ENCODE measurements at regions not wholly inside any gene's neighbourhood (a gene's known extent, or its start where the extent isn't known, plus 50 kb on each side); places are given as distances from the start of the nearest gene placed in this dataset.

DNA sequence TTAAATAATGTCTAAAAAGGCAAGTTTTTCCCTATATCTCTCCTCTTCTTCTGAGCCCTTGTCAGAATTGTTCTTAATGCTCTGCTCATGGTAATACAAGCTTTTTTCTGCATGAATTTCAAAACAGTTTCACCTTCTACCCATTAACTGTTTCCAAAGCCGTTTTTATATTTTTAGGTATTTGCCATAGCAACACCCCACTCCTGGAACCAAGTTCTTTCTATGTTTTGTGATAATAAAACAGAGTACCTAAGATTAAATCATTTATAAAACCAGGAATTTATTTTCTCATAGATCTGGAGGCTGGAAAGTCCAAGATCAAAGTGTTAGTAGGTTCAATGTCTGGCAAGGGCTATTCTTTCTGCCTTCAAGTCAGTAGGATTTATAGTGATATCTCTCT lies 497.4 kb downstream of the ETS1 start:
- DNase-seq = no peak

DNA sequence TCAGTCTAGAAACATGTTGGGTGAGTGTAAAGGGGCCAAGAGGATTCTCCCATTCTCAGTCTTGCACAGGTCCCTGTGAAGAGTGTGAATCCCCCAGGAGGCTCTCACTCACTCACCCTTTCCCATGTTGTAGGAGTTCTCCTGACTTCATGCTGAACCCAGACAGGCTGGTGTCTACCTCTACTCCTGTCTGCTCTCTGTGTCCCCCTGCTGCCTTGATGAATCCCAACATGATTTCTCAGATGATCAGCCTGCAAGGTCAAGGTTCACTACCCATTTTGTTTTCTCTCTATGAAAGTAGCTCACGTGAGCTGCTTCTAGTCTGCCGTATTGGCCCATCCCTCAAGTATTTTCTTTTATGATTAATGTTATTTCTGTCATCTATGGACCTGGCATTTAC lies 500.6 kb downstream of the ETS1 start:
- no peak for DNase-seq

DNA sequence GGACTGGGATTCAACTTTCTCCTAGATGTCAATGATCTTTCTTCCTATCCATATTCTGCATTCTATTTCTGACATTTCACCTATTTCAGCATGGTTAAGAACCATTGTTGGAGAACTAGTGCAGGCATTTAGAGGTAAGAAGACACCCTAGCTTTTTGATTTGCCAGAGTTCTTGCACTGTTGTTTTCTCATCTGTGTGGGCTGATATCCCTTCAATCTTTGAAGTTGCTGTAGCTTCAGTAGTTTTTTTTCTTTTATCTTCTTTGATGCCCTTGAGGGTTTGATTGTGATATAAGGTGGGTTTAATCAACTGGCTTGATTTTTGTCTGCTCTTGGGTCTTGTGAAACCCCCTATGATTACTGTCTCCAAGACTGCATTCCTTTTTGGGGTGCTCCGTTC lies 502.1 kb downstream of the ETS1 start:
- no peak for DNase-seq

DNA sequence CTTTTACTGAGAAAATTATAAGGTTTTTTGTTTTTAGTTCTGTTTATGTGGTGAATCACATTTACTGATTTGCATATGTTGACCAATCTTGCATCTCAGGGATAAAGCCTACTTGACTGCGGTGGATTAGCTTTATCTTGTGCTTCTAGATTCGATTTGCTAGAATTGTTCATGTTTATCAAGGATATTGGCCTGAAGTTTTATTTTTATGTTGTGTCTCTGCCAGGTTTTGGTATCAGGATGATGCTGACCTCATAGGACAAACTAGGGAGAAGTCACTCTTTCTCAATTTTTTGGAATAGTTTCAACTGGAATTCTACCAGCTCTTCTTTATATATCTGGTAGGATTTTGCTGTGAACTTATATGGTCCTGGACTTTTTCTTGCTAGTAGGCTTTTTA lies 504.8 kb downstream of the ETS1 start:
- DNase-seq = no peak

DNA sequence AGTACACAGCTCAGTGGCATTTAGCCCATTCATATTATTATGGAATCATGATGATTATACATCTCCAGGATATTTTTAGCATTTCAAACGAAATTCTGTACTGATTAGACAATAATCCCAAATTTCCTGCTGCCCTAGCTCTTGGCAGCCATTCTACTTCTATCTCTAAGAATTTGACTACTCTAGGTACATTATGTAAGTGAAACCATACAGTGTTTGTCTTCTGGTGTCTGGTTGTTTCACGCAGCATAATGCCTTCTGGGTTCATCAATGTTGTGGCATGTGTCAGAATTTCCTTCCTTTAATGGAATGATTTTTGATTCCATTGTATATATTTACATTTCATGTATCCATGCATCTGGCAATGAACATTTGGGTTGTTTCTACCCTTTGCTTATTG lies 517.7 kb downstream of the ETS1 start:
- no peak for DNase-seq

DNA sequence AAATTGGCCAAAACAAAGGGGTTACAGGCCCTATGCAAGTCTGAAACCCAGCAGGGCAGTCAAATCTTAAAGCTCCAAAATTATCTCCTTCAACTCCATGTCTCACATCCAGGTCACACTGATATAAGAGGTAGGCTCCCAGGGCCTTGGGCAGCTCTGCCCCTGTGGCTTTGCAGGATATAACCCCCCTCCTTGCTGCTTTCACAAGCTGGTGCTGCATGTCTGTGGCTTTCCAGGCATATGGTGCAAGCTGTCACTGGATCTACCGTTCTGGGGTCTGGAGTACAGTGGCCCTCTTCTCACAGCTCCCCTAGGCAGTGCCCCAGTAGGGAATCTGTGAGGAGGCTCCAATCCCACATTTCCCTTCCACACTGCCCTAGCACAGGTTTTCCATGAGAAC lies 519.6 kb downstream of the ETS1 start:
- DNase-seq = no peak

DNA sequence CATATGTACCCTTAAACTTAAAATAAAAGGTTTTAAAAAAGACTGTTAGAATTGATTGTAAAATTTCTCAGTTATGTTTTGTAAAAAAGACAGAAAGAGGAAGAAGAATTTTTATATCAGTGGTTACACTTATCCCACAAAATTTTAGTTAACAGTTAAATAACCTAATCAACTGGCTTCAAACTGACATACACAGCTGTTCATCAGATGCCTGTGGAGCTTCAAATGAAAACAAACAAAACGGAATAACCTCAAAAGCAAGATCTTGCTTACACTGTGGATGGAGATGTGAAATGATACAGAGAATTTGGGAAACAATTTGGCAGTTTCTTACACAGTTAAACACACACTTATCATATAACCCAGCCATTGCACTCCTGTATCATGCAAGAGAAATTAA lies 521.0 kb downstream of the ETS1 start:
- no peak for DNase-seq

DNA sequence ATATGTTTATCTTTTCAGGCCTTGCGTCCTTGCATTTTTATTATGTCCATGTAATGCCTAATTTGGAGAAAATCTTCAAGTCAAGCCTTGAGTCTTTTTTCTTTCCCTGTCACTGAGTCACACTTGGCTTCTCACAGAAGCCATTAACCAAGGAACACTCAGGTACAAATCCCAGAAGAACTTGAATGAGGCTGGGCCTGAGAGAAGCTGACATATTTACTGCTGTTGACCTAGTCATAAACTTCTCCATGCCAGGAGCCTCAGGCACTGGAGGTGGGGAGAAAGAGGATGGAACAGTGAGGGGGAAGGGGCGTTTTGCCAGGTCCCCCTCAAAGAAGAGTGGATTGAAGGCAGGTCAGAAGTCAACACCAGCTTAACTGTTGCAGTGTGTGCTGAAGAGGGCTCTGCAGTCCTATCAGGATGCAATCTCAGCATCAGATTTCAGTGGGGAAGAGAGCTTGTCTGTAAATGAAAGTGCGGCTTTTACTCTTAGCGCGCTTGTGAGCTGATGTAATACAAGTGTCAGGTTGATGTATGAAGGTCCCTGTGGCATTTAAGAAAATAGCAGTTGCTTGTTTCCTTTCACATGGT lies 526.0 kb downstream of the ETS1 start:
- peak; percentile 82 for DNase-seq

DNA sequence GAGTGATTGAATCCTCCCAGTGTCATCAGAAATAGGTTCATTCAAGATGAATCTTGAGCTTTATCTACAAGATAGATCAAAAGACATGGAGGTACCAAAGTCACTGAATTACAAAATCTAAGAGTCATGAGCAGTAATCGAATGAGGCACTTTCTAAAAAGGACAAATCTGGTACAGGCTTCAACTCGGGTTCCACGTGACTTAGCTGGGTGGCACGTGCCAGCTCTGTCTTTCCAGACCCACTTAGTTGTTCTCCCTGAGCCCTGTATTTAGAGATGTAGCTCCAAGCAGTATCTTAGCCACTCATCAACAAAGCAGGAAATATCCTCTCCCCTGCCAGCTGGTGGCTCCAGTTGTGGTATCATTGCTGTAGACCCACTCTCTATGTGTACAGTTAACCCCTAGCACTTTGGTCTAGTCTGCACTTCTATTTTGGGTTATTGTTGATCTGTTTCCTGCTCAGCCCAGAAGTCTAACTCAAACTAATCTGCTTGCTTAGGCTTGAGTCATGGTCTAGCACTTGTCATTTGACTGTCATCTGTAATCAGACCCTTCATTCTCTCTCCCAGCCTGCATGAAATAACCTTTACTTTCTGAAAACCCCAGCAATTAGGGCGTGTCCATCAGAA lies 528.7 kb downstream of the ETS1 start:
- no peak for DNase-seq

DNA sequence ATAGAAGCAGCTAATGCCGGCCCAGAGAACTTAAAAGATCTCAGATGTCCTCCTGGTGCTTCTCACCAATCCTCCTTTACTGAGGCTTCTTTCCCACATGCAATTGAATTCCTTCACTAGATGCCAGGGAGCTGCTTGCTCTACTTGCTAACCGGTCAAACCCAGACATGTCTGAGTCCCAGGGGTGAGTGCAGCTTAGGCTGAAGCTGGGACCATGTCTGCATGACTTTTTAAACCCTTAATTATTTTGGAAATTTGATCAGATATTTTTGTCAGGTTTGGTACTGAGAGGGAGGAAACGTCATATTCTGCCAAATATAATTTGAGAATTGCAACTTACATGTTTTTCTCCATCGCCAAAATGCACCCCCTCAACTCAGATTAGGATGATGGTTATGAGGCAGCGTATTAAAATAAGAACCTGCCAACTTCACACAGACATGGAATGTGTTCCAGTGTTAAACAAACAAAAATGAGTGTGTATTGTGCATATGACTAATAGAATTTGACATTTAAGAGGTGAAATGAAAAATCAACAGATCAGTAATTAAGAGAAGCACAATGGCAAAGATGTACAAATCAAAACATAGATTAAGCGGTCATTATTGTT lies 529.5 kb downstream of the ETS1 start:
- DNase-seq = no peak

DNA sequence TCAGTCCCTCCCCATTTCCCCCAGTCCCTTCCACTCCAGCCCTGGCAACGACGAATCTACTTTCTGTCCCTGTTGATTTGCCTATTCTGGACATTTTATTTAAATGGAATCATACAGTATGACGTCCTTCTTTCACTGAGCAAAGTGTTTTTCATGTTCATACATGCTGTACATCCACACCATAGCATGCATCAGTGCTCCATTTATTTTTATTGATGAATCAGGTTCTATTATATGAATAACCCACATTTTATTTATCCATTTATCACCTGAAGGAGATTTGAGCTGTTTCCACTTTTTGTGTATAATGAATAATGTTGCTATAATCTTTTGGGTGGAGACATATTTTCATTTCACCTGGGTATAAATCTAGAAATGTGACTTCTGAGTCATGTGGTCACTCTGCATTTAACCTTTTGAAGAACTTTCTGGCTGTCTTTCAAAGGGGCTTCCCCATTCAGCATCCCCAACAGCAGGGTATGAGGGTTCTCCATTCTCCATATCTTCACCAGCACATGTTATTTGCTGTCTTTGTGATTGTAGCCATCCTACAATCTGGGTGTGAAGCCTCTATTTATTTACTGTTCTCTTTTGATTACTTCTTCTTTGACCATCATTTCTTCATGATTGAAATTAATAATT lies 531.7 kb downstream of the ETS1 start:
- DNase-seq = no peak

DNA sequence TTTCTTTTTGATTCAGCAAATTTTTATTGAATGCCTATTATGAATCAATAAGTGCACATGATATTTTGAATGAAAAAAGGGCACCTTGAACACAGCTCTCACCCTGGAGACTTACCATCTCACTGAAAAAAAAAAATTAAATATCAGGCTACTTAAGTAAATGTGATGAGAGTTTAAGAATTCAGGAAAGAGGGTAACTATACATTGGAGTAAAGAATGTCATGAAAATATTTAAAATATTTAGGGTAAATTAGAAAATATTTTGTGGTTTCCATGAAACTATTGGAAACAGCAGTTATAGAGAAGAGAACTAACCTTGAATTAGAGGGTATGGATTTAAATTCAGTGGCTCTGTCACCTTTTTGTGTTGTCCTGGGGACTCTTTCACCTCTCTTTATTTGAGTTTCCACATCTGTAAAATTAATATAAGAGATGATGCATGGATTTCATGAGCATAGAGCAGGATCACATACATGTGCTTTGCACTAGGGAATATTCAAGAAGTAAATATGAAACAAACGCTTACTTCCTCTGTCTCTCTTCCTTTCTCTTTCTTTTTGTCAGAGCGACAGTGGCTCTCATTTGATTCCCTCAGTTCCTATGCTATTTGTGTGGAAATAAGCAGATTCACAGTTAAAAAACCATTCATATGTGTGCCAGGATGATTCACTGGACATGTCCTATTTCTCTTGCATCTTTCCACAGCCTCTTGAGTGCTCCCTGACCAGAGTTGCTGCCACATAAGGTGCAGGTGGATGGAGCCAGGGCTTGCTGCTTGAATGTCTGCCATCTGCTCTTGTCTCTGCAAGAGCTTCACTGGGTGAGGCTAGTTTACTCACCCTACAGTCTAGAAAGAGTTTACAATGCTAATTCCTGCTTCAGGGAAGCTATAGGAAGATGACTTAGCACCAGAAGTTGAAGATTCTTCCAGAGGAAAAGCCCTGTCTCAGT lies 533.1 kb downstream of the ETS1 start:
- no peak for DNase-seq

DNA sequence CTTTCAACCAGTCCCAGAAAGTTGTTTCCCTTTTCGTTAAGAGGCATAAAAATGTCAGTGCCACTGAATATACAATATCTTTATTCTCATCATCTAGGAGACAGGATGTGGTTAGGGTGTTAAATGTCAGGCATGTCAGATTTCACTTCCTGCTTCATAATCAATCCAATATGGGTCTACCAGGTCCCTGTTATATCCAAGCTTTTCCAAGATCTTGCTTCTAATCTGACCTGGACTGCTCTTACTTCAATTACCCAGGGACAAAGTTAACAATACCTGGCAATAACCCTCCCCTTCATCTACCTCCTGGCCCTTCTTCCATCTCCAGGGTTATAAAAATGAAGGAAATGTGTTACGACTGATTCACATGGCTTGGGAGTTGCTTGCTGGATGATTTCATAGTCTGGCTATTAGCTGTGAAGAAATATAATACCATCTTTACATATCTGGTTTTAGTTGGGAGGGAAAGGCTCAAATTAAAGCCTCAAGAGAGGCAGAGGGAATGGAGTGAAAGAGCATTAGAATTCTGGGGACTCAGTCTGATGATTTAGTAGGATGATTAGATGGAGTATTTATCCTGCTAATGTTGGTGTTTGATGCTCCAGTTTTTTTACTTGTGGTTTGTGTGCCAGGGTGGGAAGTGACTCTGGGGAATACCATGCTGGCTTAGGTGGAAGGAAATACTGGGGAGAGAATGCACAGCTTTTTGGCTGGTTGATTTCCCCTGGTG lies 534.3 kb downstream of the ETS1 start:
- DNase-seq = no peak

DNA sequence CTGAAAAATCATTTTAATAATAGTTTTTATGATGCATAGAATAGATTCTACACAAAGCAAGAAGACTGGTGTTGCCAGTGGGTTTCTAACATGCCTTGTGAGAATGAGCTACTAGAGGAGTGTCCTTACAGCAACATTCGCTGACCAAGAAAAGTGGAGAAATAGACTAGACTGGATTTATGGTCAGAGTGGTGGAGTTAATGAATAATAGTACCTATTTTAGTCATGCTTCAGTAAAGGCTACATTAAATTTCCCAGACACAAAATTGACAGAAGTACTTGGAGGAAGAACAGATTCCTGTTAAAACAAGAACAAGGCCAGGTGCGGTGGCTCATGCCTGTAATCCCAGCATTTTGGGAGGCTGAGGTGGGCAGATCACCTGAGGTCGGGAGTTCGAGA lies 539.2 kb downstream of the ETS1 start:
- peak; percentile 28 for DNase-seq

DNA sequence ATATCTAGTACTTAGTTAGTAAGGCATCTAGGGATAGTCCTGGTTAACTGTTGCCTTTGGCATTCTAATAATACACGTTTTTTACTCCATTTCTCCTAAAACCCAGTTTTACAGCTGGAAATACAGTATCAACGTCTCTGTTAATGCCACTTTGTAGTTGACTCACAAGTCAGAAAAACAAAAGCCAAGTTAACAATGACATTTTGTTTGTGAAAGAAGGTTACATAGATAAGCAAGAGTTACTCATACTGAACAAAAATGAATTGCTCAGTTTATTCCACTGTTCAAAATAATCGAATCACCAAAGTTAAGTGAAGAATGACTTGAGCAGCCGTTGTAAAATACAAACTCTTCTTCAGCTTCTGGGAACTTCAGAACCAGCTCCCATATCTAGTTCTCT lies 540.3 kb downstream of the ETS1 start:
- no peak for DNase-seq

DNA sequence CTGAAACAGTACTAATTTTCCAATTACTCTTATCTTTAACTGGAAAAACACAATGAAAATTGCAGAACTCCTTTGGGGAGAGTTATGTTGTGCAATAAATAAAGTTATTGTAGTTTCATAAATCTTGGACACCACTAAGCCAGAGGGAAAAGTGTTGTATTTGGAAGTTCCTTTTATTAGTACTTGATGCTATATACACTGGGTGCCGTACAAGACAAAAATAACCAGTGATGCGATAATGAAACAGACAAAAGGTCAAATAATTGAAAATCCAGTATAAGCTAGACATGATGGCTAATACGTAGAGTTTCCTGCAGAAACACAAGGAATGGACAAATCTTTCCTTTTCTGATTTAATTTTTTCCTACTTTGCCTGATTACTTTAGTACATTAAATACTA lies 541.1 kb downstream of the ETS1 start:
- DNase-seq = no peak

DNA sequence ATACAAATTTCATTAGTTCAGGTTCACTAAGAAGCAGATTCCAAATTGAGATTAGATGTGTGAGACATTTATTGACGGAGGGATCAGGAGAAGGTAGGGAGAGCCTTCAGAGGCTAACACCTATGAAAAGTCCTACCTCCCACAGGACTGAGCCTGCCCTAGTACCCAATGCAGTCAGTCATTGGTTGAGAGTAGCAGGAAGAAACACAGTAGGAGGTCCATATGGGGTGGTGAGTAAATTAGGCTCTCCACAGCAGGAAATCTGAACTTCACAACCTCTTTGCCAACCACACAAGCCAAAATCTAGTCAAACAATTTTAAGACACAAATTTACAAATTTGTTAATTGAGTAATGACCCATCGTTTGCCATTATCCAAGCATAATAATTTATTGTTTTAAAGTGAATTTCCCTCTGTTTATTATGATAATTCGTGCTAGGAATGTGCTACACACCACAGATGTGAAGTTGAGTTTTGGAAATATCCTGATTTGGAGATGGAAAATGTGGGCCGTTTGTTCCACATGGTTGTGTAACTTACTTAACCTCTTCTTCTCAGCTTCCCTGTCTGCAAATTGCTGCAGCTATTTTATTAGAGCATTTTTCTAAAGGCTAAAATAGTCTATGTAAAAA lies 542.1 kb downstream of the ETS1 start:
- DNase-seq = no peak

DNA sequence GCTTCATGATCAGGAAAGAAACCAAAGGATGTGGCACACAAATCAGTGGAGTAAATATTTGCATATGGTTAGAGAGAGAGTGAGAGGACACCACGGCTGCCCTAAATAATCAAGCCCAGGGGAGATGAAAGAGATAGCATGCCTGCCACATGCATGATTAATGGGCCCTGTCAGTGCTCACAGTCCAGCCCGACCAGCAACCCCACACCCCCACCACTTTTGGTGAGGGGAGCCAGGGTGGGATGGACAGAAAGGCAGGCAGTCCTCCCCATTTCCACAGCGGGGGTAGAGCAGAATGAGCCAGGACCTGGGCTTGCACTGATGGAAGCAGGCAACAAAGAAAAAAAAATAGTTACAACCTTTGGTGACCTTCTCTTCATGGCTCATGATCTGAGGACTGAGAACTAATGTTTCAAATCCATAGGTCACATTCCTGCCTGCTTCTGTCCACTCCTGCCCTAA lies 545.0 kb downstream of the ETS1 start:
- DNase-seq = peak; percentile 84

DNA sequence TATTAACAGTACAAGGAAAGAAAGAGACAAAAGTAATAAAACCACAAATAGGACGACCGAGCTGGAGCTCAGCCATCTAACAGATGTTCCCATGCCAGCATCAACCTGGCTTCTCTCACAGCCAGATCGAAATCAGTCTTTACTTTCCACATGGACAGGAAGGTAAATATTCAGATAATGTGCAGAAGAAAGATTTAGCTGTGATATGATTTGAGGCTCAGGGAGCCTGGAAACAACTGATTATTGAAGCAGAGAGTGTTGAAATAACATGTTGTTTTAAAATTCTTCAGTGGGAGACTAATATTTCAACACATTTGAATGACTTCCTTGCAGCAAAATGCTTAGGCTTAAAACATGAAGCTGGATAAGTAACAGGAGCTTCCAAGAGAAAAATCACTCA lies 546.8 kb downstream of the ETS1 start:
- DNase-seq = no peak

DNA sequence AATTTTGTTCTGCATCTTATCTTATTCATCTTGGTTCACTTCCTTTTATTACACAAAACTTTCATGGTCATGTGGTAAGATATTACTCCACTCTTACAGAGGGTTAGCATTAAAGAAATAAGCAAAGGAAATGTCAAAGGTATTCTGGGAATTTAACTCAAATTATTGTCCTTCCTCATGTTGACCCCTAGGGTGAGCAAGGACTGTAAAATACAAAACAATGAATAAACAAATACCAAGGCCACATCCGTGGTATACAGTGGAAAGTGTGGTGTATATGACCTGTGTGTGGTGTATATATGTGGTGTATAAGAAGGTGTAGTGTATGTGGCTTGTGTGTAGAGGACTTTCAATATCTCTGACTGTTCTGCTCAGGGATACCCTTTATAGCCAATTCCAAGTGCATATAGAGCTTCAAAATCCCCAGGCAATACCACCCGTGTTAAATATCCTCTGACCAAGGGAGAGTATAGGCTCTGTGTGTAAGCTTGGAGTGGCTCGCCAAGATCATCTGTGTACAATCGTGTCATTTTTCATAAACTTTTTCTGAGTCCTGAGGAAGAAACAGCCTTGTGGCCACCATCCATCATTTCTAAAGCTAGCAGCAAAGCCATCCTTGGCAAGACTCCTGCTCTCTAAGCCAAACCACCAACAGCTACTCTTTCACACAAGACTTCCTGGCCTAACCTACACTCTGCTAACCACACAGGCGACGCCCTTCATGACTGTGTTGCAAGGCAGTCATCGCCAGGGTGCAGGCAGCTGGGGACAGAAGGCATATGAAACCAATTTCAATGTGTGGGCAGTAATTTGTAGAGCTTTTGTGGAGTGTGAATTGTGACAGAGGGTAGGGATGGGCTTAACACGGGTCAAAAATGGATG lies 548.0 kb downstream of the ETS1 start:
- no peak for DNase-seq
